Colonic mucosa (tissue), 4 donors: ENCODE measurements at regions not wholly inside any gene's neighbourhood (a gene's known extent, or its start where the extent isn't known, plus 50 kb on each side); places are given as distances from the start of the nearest gene placed in this dataset.

Source experiments
- DNase-seq: peaks from one replicate; pipeline ENCODE4 v3.0.0-alpha.2; 2020
- H3K27ac ChIP-seq: fragments of 200-600 bp; one replicate; pipeline ENCODE4 v1.8.0; 2021
- H3K27me3 ChIP-seq: fragments of 200-600 bp; one replicate; pipeline ENCODE4 v1.8.0; 2021
- H3K36me3 ChIP-seq: fragments of 200-600 bp; one replicate; pipeline ENCODE4 v1.8.0; 2021
- H3K4me1 ChIP-seq: fragments of 200-600 bp; one replicate; pipeline ENCODE4 v1.8.0; 2021; ENCODE audit warnings: mild to moderate bottlenecking
- H3K4me3 ChIP-seq: fragments of 200-600 bp; one replicate; pipeline ENCODE4 v1.8.0; 2021
- H3K9ac ChIP-seq, 2 donors: one replicate each; pipeline ENCODE4 v1.7.0; 2013; ENCODE audit warnings: control low read depth in 2 of 2, low read depth in 2 of 2, low read length in 2 of 2
- H3K9me3 ChIP-seq: fragments of 200-600 bp; one replicate; pipeline ENCODE4 v1.8.0; 2021
- CTCF ChIP-seq: fragments of 200-600 bp; IDR thresholded peaks from one replicate; pipeline ENCODE4 v1.8.0; 2022; ENCODE audit warnings: antibody characterized with exemption, mild to moderate bottlenecking
- intact Hi-C: fragments of 100-400 bp; cut with DNase I; formaldehyde crosslinking; loops from one replicate; pipeline ENCODE4 v1.14.1; 2022
- donor health status: healthy.
- donor health status: DM: no; HTN: no; CAD: no.
- donor health status: DM: no; HTN: no; CAD: no.

GRCh38 chr6:90895299-90896074, 308.6 kb upstream of the MAP3K7 start:
- no peaks in the 10 kb centered on the region for H3K9me3 ChIP-seq
- no peak overlapping the region for H3K4me3 ChIP-seq
- no peak for DNase-seq
- H3K27ac ChIP-seq = no peak overlapping the region
- no peaks in the 10 kb centered on the region for H3K4me1 ChIP-seq
- H3K9ac ChIP-seq = no peak overlapping the region
- H3K36me3 ChIP-seq = no peaks in the 10 kb centered on the region
- intact Hi-C loops = no loop called here
- no peaks in the 10 kb centered on the region for H3K27me3 ChIP-seq
- TF ChIP-seq CTCF = no peak

GRCh38 chr6:90894285-90895130, 307.6 kb upstream of the MAP3K7 start:
- no peak for DNase-seq
- no peak for TF ChIP-seq CTCF
- Histone ChIP-seq H3K9me3 (no peaks in the 10 kb centered on the region), H3K4me3 (no peak overlapping the region), H3K9ac (no peak overlapping the region), H3K4me1 (no peaks in the 10 kb centered on the region), H3K36me3 (no peaks in the 10 kb centered on the region), H3K27me3 (no peaks in the 10 kb centered on the region), H3K27ac (no peak overlapping the region)
- intact Hi-C loops = no loop called here

- Histone ChIP-seq H3K4me1 (no peaks in the 10 kb centered on the region), H3K36me3 (no peaks in the 10 kb centered on the region), H3K4me3 (no peak overlapping the region), H3K9ac (no peak overlapping the region), H3K9me3 (no peaks in the 10 kb centered on the region), H3K27ac (no peak overlapping the region), H3K27me3 (no peaks in the 10 kb centered on the region)
- no peak for TF ChIP-seq CTCF
- intact Hi-C loops = no loop called here
- no peak for DNase-seq
Observed at GRCh38 chr6:90893400-90893799, 306.5 kb upstream of the MAP3K7 start.

GRCh38 chr6:90892271-90892670, 305.4 kb upstream of the MAP3K7 start:
- Histone ChIP-seq H3K4me1 (no peaks in the 10 kb centered on the region), H3K27ac (no peak overlapping the region), H3K36me3 (no peaks in the 10 kb centered on the region), H3K4me3 (no peak overlapping the region), H3K9me3 (no peaks in the 10 kb centered on the region), H3K27me3 (no peaks in the 10 kb centered on the region), H3K9ac (no peak overlapping the region)
- intact Hi-C loops = no loop called here
- DNase-seq = no peak
- TF ChIP-seq CTCF = no peak

- TF ChIP-seq CTCF = no peak
- intact Hi-C loops = no loop called here
Observed at GRCh38 chr6:90891355-90891754, 304.5 kb upstream of the MAP3K7 start.

More at GRCh38 chr6:90891355-90891754, 304.5 kb upstream of the MAP3K7 start:
- DNase-seq = no peak
- Histone ChIP-seq H3K27ac (no peak overlapping the region), H3K9me3 (no peaks in the 10 kb centered on the region), H3K4me1 (no peaks in the 10 kb centered on the region), H3K36me3 (no peaks in the 10 kb centered on the region), H3K9ac (no peak overlapping the region), H3K27me3 (no peaks in the 10 kb centered on the region), H3K4me3 (no peak overlapping the region)
